Ovary (tissue), 7 donors: ENCODE measurements at regions not wholly inside any gene's neighbourhood (a gene's known extent, or its start where the extent isn't known, plus 50 kb on each side); places are given as distances from the start of the nearest gene placed in this dataset.
"Not testable (repeated sequence)": the region's sequence is repeated elsewhere in the genome, so short reads cannot be mapped to it uniquely, and the experiment has no call there.

Source experiments
- DNase-seq, 5 donors: peaks; one replicate each; pipeline ENCODE4 v3.0.0-alpha.2; 2019 to 2020
- H3K27ac ChIP-seq, 2 donors: fragments of 200-600 bp; one replicate each; pipeline versions ENCODE4 v1.5.1 to v1.8.0; 2019 to 2022
- H3K27me3 ChIP-seq: fragments of 200-600 bp; one replicate; pipeline ENCODE4 v1.8.0; 2022
- H3K36me3 ChIP-seq: fragments of 200-600 bp; sonication (generic); one replicate; pipeline ENCODE4 v1.5.1; 2019
- H3K4me1 ChIP-seq: one replicate; pipeline ENCODE4 v1.8.1; 2013; ENCODE audit warnings: mild to moderate bottlenecking, moderate library complexity; ENCODE audit not compliant: insufficient read depth
- H3K4me3 ChIP-seq: fragments of 200-600 bp; sonication (generic); one replicate; pipeline ENCODE4 v1.5.1; 2017
- H3K9me3 ChIP-seq, 2 donors: fragments of 200-600 bp in 1 of 2; sonication (generic) in 1 of 2; one replicate each; pipeline versions ENCODE4 v1.5.1 to v1.8.1; 2013 to 2019; ENCODE audit warnings: mild to moderate bottlenecking in 1 of 2, moderate library complexity in 1 of 2
- EP300 ChIP-seq: sonication (generic); formaldehyde crosslinking; IDR thresholded peaks from one replicate; pipeline ENCODE4 v1.6.1; 2017; ENCODE audit warnings: antibody characterized with exemption
- POLR2A ChIP-seq: fragments of 450-650 bp; IDR thresholded peaks from one replicate; pipeline ENCODE4 v1.6.1; 2017; ENCODE audit warnings: antibody characterized with exemption, mild to moderate bottlenecking, moderate library complexity
- WGBS, 3 donors: extraction: QIAGEN DNeasy Blood & Tissue Kit in 1 of 3; methylation state at CpG; one replicate each; pipeline versions ENCODE4 v1.1.5 to v1.1.7; 2013 to 2017; 5-methylcytosine and 5-hydroxymethylcytosine counted together
- intact Hi-C, 4 donors: fragments of 100-400 bp; cut with DNase I; formaldehyde crosslinking; loops; one replicate each; pipeline versions ENCODE4 v1.11.0 to v1.15.1; 2022 to 2023
- TF ChIP-seq, protein P1 (sequence below), 3 donors: fragments of 450-650 bp in 2 of 3; fragments of 200-600 bp in 1 of 3; IDR thresholded peaks; one replicate each; pipeline versions ENCODE4 v1.5.1 to v1.8.0; 2016 to 2022; ENCODE audit warnings: antibody characterized with exemption in 3 of 3, mild to moderate bottlenecking in 1 of 3
- donor health status: DM: no; HTN: no; CAD: no; lungs with moderate emphysema.
- donor health status: DM: no; HTN: no; CAD: no.
- donor health status: Bipolar disorder and iron deficiency.
- donor health status: DM: no; HTN: no; CAD: no.
- donor health status: DM: yes; HTN: yes; CAD: no.

DNA sequence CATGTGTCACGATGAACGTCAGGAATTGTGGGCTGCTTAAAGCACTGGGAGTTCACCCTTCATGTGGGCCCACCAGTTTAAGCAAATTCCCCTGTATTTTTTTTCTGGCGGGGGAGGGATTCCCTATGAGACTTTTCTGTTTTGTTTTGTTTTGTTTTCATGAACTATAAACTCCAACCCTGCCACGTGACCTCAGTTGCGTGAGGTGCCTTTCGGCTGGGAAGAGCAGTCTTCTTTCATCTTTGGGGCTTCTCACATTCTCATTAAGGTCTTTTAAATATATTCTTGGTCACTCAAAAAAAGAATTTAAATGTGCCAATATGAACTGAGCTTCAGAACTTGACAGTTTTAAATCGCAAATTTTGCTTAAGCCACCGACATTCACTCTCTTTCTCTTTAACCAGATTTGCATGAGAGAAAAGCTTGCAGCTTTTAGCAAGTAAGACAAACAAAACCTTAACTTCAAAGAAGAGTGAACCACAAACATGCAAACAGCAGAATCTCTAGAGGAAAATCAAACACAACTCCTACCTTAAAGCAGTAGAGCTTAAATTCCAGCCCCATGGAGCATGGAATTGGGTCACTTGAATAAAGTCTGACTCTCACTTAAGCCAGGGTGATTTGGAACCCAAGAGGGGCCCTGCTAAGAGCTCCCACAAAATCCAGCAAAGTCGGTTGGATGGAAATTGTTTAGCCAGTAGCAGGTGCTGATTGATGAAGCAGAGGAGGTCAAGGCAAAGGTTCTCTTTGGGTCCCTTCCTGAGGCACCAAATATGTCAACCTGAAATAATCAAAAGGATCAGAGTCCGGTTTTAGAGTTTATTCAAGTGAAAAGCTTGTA, 699.8 kb upstream of the GBE1 start:
- Histone ChIP-seq H3K36me3 (no peaks in the 10 kb centered on the region), H3K4me1 (no peaks in the 10 kb centered on the region), H3K27me3 (no peaks in the 10 kb centered on the region), H3K9me3 (no peaks in the 10 kb centered on the region), H3K4me3 (no peak overlapping the region), H3K27ac (no peak overlapping the region)
- TF ChIP-seq EP300 (no peak), POLR2A (no peak)
- TF ChIP-seq, protein P1, sequence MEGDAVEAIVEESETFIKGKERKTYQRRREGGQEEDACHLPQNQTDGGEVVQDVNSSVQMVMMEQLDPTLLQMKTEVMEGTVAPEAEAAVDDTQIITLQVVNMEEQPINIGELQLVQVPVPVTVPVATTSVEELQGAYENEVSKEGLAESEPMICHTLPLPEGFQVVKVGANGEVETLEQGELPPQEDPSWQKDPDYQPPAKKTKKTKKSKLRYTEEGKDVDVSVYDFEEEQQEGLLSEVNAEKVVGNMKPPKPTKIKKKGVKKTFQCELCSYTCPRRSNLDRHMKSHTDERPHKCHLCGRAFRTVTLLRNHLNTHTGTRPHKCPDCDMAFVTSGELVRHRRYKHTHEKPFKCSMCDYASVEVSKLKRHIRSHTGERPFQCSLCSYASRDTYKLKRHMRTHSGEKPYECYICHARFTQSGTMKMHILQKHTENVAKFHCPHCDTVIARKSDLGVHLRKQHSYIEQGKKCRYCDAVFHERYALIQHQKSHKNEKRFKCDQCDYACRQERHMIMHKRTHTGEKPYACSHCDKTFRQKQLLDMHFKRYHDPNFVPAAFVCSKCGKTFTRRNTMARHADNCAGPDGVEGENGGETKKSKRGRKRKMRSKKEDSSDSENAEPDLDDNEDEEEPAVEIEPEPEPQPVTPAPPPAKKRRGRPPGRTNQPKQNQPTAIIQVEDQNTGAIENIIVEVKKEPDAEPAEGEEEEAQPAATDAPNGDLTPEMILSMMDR (IDR thresholded peaks at IDR 0.05), result no peak
- DNase-seq, result no peak
- 46 to 67% (median 60%) methylated on average over 10 of the region's 10 CpGs for WGBS, 3 donors
- intact Hi-C loops, result no loop called here

DNA sequence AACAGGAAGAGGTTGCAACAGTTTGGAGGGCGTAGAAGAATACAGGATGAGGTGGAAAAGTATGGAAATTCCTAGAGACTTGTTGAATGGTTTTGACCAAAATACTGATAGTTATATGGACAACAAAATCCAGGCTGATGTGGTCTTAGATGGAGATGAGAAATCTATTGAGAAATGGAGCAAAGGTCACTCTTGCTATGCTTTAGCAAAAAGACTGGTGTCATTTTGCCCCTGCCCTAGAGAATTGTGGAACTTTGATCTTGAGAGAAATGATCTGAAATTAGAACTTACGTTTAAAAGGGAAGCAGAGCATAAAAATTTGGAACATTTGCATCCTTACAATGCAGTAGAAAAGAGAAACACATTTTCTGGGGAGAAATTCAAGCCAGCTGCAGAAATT, 686.9 kb upstream of the GBE1 start:
- 50 to 81% (median 68%) methylated on average over 2 of the region's 2 CpGs for WGBS, 3 donors
- Histone ChIP-seq H3K27ac (no peak overlapping the region), H3K27me3 (no peaks in the 10 kb centered on the region), H3K4me3 (no peak overlapping the region), H3K4me1 (no peaks in the 10 kb centered on the region), H3K36me3 (no peaks in the 10 kb centered on the region), H3K9me3 (no peaks in the 10 kb centered on the region)
- TF ChIP-seq POLR2A (no peak), EP300 (no peak)
- TF ChIP-seq, protein P1 (IDR thresholded peaks at IDR 0.05), result no peak
- DNase-seq, result no peak
- intact Hi-C loops, result no loop called here

DNA sequence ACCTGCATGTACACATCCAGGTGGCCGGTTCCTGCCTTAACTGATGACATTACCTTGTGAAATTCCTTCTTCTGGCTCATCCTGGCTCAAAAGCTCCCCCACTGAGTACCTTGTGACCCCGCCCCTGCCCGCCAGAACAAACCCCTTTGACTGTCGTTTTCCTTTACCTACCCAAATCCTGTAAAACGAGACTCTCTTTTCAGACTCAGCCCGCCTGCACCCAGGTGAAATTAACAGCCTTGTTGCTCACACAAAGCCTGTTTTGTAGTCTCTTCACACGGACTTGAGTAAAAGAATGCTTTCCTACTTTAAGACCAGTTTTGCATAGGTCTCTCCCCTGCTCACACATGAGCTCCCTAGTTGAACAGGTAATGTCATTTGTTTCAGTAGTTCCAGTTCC, 667.4 kb upstream of the GBE1 start:
- H3K4me3 ChIP-seq, H3K9me3 ChIP-seq, DNase-seq, H3K27me3 ChIP-seq, H3K4me1 ChIP-seq, intact Hi-C loops, H3K27ac ChIP-seq, H3K36me3 ChIP-seq: not testable (repeated sequence)
- 23 to 34% (median 29%) methylated on average over 7 of the region's 7 CpGs for WGBS, 3 donors

GRCh38 chr3:82424031-82424339, 662.5 kb upstream of the GBE1 start:
- 46 to 54% (median 49%) methylated on average over 1 of the region's 1 CpG for WGBS, 3 donors
- DNase-seq, result no peak
- no peak for TF ChIP-seq POLR2A
- TF ChIP-seq EP300, result no peak
- TF ChIP-seq, protein P1 (IDR thresholded peaks at IDR 0.05), result no peak
- no peaks in the 10 kb centered on the region for H3K36me3 ChIP-seq
- H3K4me3 ChIP-seq, result no peak overlapping the region
- no peaks in the 10 kb centered on the region for H3K4me1 ChIP-seq
- H3K27me3 ChIP-seq, result no peaks in the 10 kb centered on the region
- intact Hi-C loops, result no loop called here
- H3K9me3 ChIP-seq, result no peaks in the 10 kb centered on the region
- no peak overlapping the region for H3K27ac ChIP-seq

DNA sequence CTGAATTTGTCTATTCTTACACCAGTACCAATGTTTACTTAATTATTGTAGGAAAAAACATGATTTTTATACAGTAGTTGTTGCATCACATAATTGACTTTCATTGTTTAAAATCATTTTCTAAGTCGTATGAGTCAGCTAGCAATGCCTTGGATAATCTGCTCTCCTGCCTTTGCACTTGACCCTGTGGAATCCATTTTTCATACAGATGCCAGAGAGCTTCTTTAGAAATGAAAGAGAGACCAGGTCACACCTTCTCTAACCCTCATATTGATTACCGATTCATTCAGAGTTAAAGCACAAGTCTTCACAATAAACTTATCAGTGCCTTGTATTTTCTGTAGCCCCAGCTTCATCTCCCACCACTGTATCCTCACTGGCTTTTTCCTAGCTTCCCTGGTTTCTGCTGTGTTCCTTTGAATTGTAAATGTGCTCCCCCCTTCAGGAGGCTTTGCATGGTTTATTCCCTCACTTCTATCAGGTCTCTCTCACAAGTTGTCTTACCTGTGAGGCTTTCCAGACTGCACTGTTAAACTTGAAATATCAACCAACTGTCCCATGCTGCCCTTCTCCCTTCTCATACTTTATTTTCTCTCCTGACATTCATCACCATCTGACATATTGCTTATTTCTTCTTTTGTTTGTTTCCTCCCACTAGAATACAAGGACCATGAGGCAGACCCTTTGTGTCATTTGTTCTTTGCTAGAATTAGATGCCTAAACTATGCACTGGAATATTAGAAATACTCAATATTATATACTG, 662.0 kb upstream of the GBE1 start:
- TF ChIP-seq EP300, result no peak
- TF ChIP-seq, protein P1 (IDR thresholded peaks at IDR 0.05), result no peak

More for the DNA sequence above, 662.0 kb upstream of the GBE1 start:
- H3K27me3 ChIP-seq, result no peaks in the 10 kb centered on the region
- DNase-seq, result no peak
- H3K36me3 ChIP-seq, result no peaks in the 10 kb centered on the region
- no peaks in the 10 kb centered on the region for H3K9me3 ChIP-seq
- H3K27ac ChIP-seq, result no peak overlapping the region
- H3K4me3 ChIP-seq, result no peak overlapping the region
- intact Hi-C loops, result no loop called here
- H3K4me1 ChIP-seq, result no peaks in the 10 kb centered on the region
- whole genome bisulfite sequencing, 3 donors, result 36 to 52% (median 40%) methylated on average over 2 of the region's 2 CpGs
